HepG2 (cell line): ENCODE measurements at regions not wholly inside any gene's neighbourhood (a gene's known extent, or its start where the extent isn't known, plus 50 kb on each side); places are given as distances from the start of the nearest gene placed in this dataset.

ENCODE experiments used
- ATAC-seq: fragments of 200-7000 bp; cut with Tn5 transposase; 3 replicates; pipeline ENCODE4 v1.9.1; 2020; ENCODE audit warnings: mild to moderate bottlenecking, moderate library complexity
- BruUV-seq: library from RNA; stranded (reverse); fragments of 400-500 nt; replicated peaks from 2 replicates; lab custom pipeline; 2021; lab: Mats Ljungman, UMichigan
- CTCF ChIA-PET: fragments of 300-600 bp; formaldehyde crosslinking; extraction: SDS; loops from one replicate; lab custom pipeline; 2021; ENCODE audit warnings: low total read pairs, inconsistent platforms, low intra/inter-chr PET ratio; lab: Yijun Ruan, JAX
- POLR2A ChIA-PET: fragments of 350-600 bp; sonication (Branson Sonifier 250); formaldehyde crosslinking; loops from one replicate; lab custom pipeline; 2020; ENCODE audit warnings: antibody characterized with exemption, inconsistent platforms; lab: Yijun Ruan, JAX
- DNase-seq: peaks from one replicate; pipeline ENCODE4 v3.0.0-alpha.2; 2015; ENCODE audit warnings: low spot score
- FAIRE-seq: peaks from 3 replicates; lab custom pipeline; 2011; peaks lifted over from hg19 to GRCh38; lab: Jason Lieb, UNC
- H2AFZ ChIP-seq: one replicate; pipeline ENCODE4 v1.6.1; 2011; ENCODE audit warnings: low read length, inconsistent platforms
- H3K27ac ChIP-seq: fragments of 300-600 bp; 3 replicates; pipeline ENCODE4 v1.8.0; 2011; ENCODE audit warnings: mixed run types, mild to moderate bottlenecking, mixed read lengths, low read length, inconsistent platforms; ENCODE audit not compliant: insufficient read depth; ENCODE audit errors: extremely low read length
- H3K27me3 ChIP-seq, 2 experiments: fragments of 200-600 bp in 1 of 2; 2 replicates in 1 of 2; 3 replicates in 1 of 2; pipeline versions ENCODE4 v1.6.0 to v1.8.0; 2011; ENCODE audit warnings: low read length in 2 of 2, mild to moderate bottlenecking in 2 of 2, moderate library complexity in 2 of 2, inconsistent platforms in 1 of 2; ENCODE audit not compliant: insufficient read depth in 2 of 2, control insufficient read depth in 1 of 2
- H3K36me3 ChIP-seq, 2 experiments: fragments of 200-600 bp in 1 of 2; replicated peaks in 1 of 2; 2 replicates in 1 of 2; 3 replicates in 1 of 2; pipeline versions ENCODE4 v1.5.1 to v1.8.0; 2011; ENCODE audit warnings: low read length in 2 of 2, inconsistent platforms in 1 of 2; ENCODE audit not compliant: insufficient read depth in 2 of 2, control insufficient read depth in 1 of 2
- H3K4me1 ChIP-seq: 2 replicates; pipeline ENCODE4 v1.5.1; 2012; ENCODE audit warnings: low read length, inconsistent platforms; ENCODE audit not compliant: insufficient read depth
- H3K4me2 ChIP-seq: 2 replicates; pipeline ENCODE4 v1.6.0; 2011; ENCODE audit warnings: low read depth, low read length, inconsistent platforms
- H3K4me3 ChIP-seq, 3 experiments: fragments of 200-600 bp in 1 of 3; sonication (generic), shearing (Covaris generic) in 1 of 3; replicated peaks in 1 of 3; 2 replicates each; pipeline ENCODE4 v1.5.1; 2011 to 2016; ENCODE audit warnings: low read length in 3 of 3, inconsistent platforms in 2 of 3, low read depth in 2 of 3, mild to moderate bottlenecking in 2 of 3, control low read depth in 1 of 3, mixed read lengths in 1 of 3; ENCODE audit not compliant: insufficient read depth in 1 of 3
- H3K79me2 ChIP-seq: one replicate; pipeline ENCODE4 v1.6.1; 2011; ENCODE audit warnings: low read length, inconsistent platforms; ENCODE audit not compliant: insufficient read depth
- H3K9ac ChIP-seq: 2 replicates; pipeline ENCODE4 v1.6.0; 2011; ENCODE audit warnings: mild to moderate bottlenecking, low read depth, low read length, inconsistent platforms; ENCODE audit not compliant: insufficient read depth
- H3K9me3 ChIP-seq: 2 replicates; pipeline ENCODE4 v1.5.1; 2012; ENCODE audit warnings: mild to moderate bottlenecking, low read length
- H4K20me1 ChIP-seq: 2 replicates; pipeline ENCODE4 v1.6.0; 2011; ENCODE audit warnings: inconsistent platforms, mild to moderate bottlenecking, low read length, moderate library complexity; ENCODE audit not compliant: insufficient read depth
- HIVEP1 ChIP-seq: sonication (generic); formaldehyde crosslinking; IDR thresholded peaks from 2 replicates; pipeline ENCODE4 v1.4.0; 2020; ENCODE audit warnings: mild to moderate bottlenecking, missing genetic modification reagents
- HOXD1 ChIP-seq: sonication (generic); formaldehyde crosslinking; IDR thresholded peaks from 2 replicates; pipeline ENCODE4 v1.5.0; 2020; ENCODE audit warnings: missing genetic modification reagents
- KIAA2018 ChIP-seq: sonication (generic); formaldehyde crosslinking; IDR thresholded peaks from 2 replicates; pipeline ENCODE4 v1.5.0; 2020; ENCODE audit warnings: mild to moderate bottlenecking, missing genetic modification reagents, borderline replicate concordance
- KLF6 ChIP-seq: IDR thresholded peaks from 2 replicates; pipeline ENCODE4 v1.8.0; 2016; ENCODE audit warnings: missing biosample characterization, missing genetic modification reagents
- KMT2A ChIP-seq: sonication (generic); formaldehyde crosslinking; IDR thresholded peaks from 2 replicates; pipeline ENCODE4 v1.4.0; 2020; ENCODE audit warnings: missing genetic modification reagents
- PHF21A ChIP-seq: sonication (generic); formaldehyde crosslinking; IDR thresholded peaks from 2 replicates; pipeline ENCODE4 v1.5.0; 2020; ENCODE audit warnings: mild to moderate bottlenecking, missing genetic modification reagents
- SIN3A ChIP-seq: IDR thresholded peaks from 2 replicates; pipeline ENCODE4 v1.6.1; 2011; ENCODE audit warnings: low read depth, mild to moderate bottlenecking, control low read depth, low read length, borderline replicate concordance
- ZBTB14 ChIP-seq: sonication (generic); formaldehyde crosslinking; IDR thresholded peaks from 2 replicates; pipeline ENCODE4 v1.4.0; 2020; ENCODE audit warnings: missing genetic modification reagents
- ZFP36 ChIP-seq: fragments of 150-350 bp; IDR thresholded peaks from 2 replicates; pipeline ENCODE4 v1.6.1; 2018; ENCODE audit warnings: borderline replicate concordance, low read length, low read depth; ENCODE audit not compliant: partially characterized antibody
- ZGPAT ChIP-seq: IDR thresholded peaks from 2 replicates; pipeline ENCODE4 v1.6.1; 2016; ENCODE audit warnings: mild to moderate bottlenecking
- ZNF224 ChIP-seq: sonication (generic); formaldehyde crosslinking; IDR thresholded peaks from 2 replicates; pipeline ENCODE4 v1.5.0; 2020; ENCODE audit warnings: mild to moderate bottlenecking, missing genetic modification reagents
- ZNF343 ChIP-seq: sonication (generic); formaldehyde crosslinking; IDR thresholded peaks from 2 replicates; pipeline ENCODE4 v1.4.0; 2020; ENCODE audit warnings: mild to moderate bottlenecking, missing genetic modification reagents
- WGBS: methylation state at CpG from one replicate; pipeline ENCODE4 v1.1.6; 2017; ENCODE audit warnings: low lambda C conversion rate; 5-methylcytosine and 5-hydroxymethylcytosine counted together
- in situ Hi-C: cut with HindIII; loops from 2 replicates; pipeline ENCODE4 v1.10.0; 2017; ENCODE audit warnings: low pct_unique_long_range_greater_than_20kb; ENCODE audit not compliant: extremely low pct_ligation_motif_present
- intact Hi-C: fragments of 100-400 bp; cut with micrococcal nuclease; formaldehyde crosslinking; loops from one replicate; pipeline ENCODE4 v1.10.0; 2022; ENCODE audit not compliant: unreplicated experiment

- Histone ChIP-seq H3K79me2 (no peaks in the 10 kb centered on the region), H4K20me1 (no peaks in the 10 kb centered on the region), H3K4me1 (no peaks in the 10 kb centered on the region), H3K36me3 (no peaks in the 10 kb centered on the region), H3K4me2 (no peak overlapping the region), H3K9me3 (no peaks in the 10 kb centered on the region), H3K9ac (no peak overlapping the region), H3K27me3 (no peaks in the 10 kb centered on the region), H3K27ac (no peak overlapping the region), H3K4me3 (no peak overlapping the region), H2AFZ (no peak overlapping the region)
- no TSS peak for BruUV-seq
- ATAC-seq (no peak), DNase-seq (no peak), FAIRE-seq (no peak)
- in situ Hi-C loops: no loop called here
- POLR2A ChIA-PET: no interaction called here
- CTCF ChIA-PET: no interaction called here
- WGBS: 0% methylated on average over 1 of the region's 1 CpG
- intact Hi-C loops: no loop called here
- TF ChIP-seq ZBTB14 (no peak), HIVEP1 (CRISPR knock-in tag) (no peak), KIAA2018 (CRISPR knock-in tag) (no peak), ZNF343 (CRISPR knock-in tag) (no peak), KLF6 (CRISPR knock-in tag) (no peak), ZGPAT (CRISPR knock-in tag) (no peak), ZFP36 (no peak), ZNF224 (CRISPR knock-in tag) (no peak), SIN3A (no peak), PHF21A (CRISPR knock-in tag) (no peak), HOXD1 (no peak), KMT2A (CRISPR knock-in tag) (no peak)
Observed at GRCh38 chr3:154931484-154931883, 148.6 kb upstream of the MME start.
